Progenitor cell of endocrine pancreas (in vitro differentiated cells): ENCODE measurements at regions not wholly inside any gene's neighbourhood (a gene's known extent, or its start where the extent isn't known, plus 50 kb on each side); places are given as distances from the start of the nearest gene placed in this dataset.
A peak's percentile ranks its signal among the peaks of the same experiment; 100 is the strongest.

Experiments
- DNase-seq: peaks from one replicate; pipeline ENCODE4 v3.0.0; 2021; ENCODE audit warnings: low spot score; ENCODE audit not compliant: unreplicated experiment
- H3K27ac Mint-ChIP-seq: 2 replicates; pipeline ENCODE4 v1.8.0; 2021; ENCODE audit warnings: mild to moderate bottlenecking, moderate library complexity, mixed read lengths
- H3K27me3 Mint-ChIP-seq: 2 replicates; pipeline ENCODE4 v1.8.0; 2021; ENCODE audit warnings: mixed read lengths
- H3K36me3 Mint-ChIP-seq: 2 replicates; pipeline ENCODE4 v1.8.0; 2022; ENCODE audit warnings: mixed read lengths; ENCODE audit not compliant: insufficient read depth
- H3K4me1 Mint-ChIP-seq: 2 replicates; pipeline ENCODE4 v1.8.0; 2021; ENCODE audit warnings: low read depth, mixed read lengths
- H3K4me3 Mint-ChIP-seq: 2 replicates; pipeline ENCODE4 v1.8.0; 2021; ENCODE audit warnings: low read depth, mild to moderate bottlenecking, moderate library complexity, mixed read lengths
- H3K9me3 Mint-ChIP-seq: 2 replicates; pipeline ENCODE4 v1.8.0; 2021; ENCODE audit warnings: low read depth, mixed read lengths
- CTCF ChIP-seq: fragments of 200-600 bp; sonication (generic); IDR thresholded peaks from one replicate; pipeline ENCODE4 v1.5.0; 2021; ENCODE audit warnings: antibody characterized with exemption, mild to moderate bottlenecking; ENCODE audit not compliant: unreplicated experiment

- peak overlapping the region; percentile 34 for H3K27ac Mint-ChIP-seq
- TF ChIP-seq CTCF = no peak
- H3K27me3 Mint-ChIP-seq = no peaks in the 10 kb centered on the region
- no peaks in the 10 kb centered on the region for H3K9me3 Mint-ChIP-seq
- peaks cover 38% of the 10 kb centered on the region for H3K4me1 Mint-ChIP-seq
- DNase-seq = no peak
- no peaks in the 10 kb centered on the region for H3K36me3 Mint-ChIP-seq
- no peak overlapping the region for H3K4me3 Mint-ChIP-seq
Observed at GRCh38 chr2:176583607-176584006, 314.4 kb downstream of the MTX2 start.

- no peak for TF ChIP-seq CTCF
- DNase-seq = no peak
- Mint-ChIP-seq H3K27ac (peak overlapping the region; percentile 93), H3K4me1 (peaks cover 45% of the 10 kb centered on the region), H3K27me3 (no peaks in the 10 kb centered on the region), H3K4me3 (no peak overlapping the region), H3K9me3 (no peaks in the 10 kb centered on the region), H3K36me3 (no peaks in the 10 kb centered on the region)
Observed at GRCh38 chr2:176584333-176584732, 315.1 kb downstream of the MTX2 start.

GRCh38 chr2:176585291-176585690 lies 316.0 kb downstream of the MTX2 start:
- Mint-ChIP-seq H3K27ac (no peak overlapping the region), H3K27me3 (no peaks in the 10 kb centered on the region), H3K9me3 (no peaks in the 10 kb centered on the region), H3K4me3 (no peak overlapping the region), H3K4me1 (peaks cover 54% of the 10 kb centered on the region), H3K36me3 (no peaks in the 10 kb centered on the region)
- TF ChIP-seq CTCF = no peak
- no peak for DNase-seq

GRCh38 chr2:176585791-176586190 lies 316.5 kb downstream of the MTX2 start:
- H3K4me1 Mint-ChIP-seq = peaks cover 58% of the 10 kb centered on the region
- H3K27me3 Mint-ChIP-seq = no peaks in the 10 kb centered on the region
- H3K9me3 Mint-ChIP-seq = no peaks in the 10 kb centered on the region
- no peak overlapping the region for H3K27ac Mint-ChIP-seq
- H3K4me3 Mint-ChIP-seq = no peak overlapping the region
- DNase-seq = no peak
- no peak for TF ChIP-seq CTCF
- H3K36me3 Mint-ChIP-seq = no peaks in the 10 kb centered on the region

- Mint-ChIP-seq H3K36me3 (no peaks in the 10 kb centered on the region), H3K27ac (peak overlapping the region; percentile 87)
Observed at GRCh38 chr2:176589287-176589686, 320.0 kb downstream of the MTX2 start.

More at GRCh38 chr2:176589287-176589686, 320.0 kb downstream of the MTX2 start:
- H3K9me3 Mint-ChIP-seq = peaks cover 6% of the 10 kb centered on the region
- DNase-seq = no peak
- TF ChIP-seq CTCF = no peak
- no peaks in the 10 kb centered on the region for H3K27me3 Mint-ChIP-seq
- H3K4me3 Mint-ChIP-seq = peak overlapping the region; percentile 45
- H3K4me1 Mint-ChIP-seq = peaks cover 43% of the 10 kb centered on the region
